IMR-90 (cell line): ENCODE measurements at regions not wholly inside any gene's neighbourhood (a gene's known extent, or its start where the extent isn't known, plus 50 kb on each side); places are given as distances from the start of the nearest gene placed in this dataset.

Source experiments
- ATAC-seq: fragments of 200-7000 bp; cut with Tn5 transposase; 2 replicates; pipeline ENCODE4 v1.9.1; 2020; ENCODE audit warnings: low read depth, mild to moderate bottlenecking, moderate library complexity
- BruUV-seq: library from RNA; stranded (reverse); fragments of 400-500 nt; replicated peaks from 2 replicates; lab custom pipeline; 2021; lab: Mats Ljungman, UMichigan
- CTCF ChIA-PET: fragments of 300-600 bp; formaldehyde crosslinking; extraction: SDS; loops from one replicate; lab custom pipeline; 2021; ENCODE audit warnings: antibody characterized with exemption; lab: Yijun Ruan, JAX
- POLR2A ChIA-PET: fragments of 300-600 bp; sonication (Branson Sonifier 250); formaldehyde crosslinking; loops from one replicate; lab custom pipeline; 2022; ENCODE audit warnings: antibody characterized with exemption; ENCODE audit not compliant: unreplicated experiment; lab: Charles Lee
- DNase-seq: peaks from one replicate; pipeline ENCODE4 v3.0.0; 2013
- H2AFZ ChIP-seq: replicated peaks from 2 replicates; pipeline ENCODE3; 2013; ENCODE audit warnings: low read length, mild to moderate bottlenecking; ENCODE audit not compliant: poor library complexity
- H2AK5ac ChIP-seq: 2 replicates; pipeline ENCODE4 v1.6.1; 2013; ENCODE audit warnings: low read depth, low read length, inconsistent platforms
- H2AK9ac ChIP-seq: replicated peaks from 2 replicates; pipeline ENCODE3; 2013; ENCODE audit warnings: mild to moderate bottlenecking, low read depth, low read length, moderate library complexity; ENCODE audit not compliant: poor library complexity
- H2BK120ac ChIP-seq: 2 replicates; pipeline ENCODE4 v1.6.1; 2013; ENCODE audit warnings: low read depth, low read length, inconsistent platforms
- H2BK15ac ChIP-seq: 3 replicates; pipeline ENCODE4 v1.6.1; 2013; ENCODE audit warnings: low read depth, low read length, inconsistent platforms
- H2BK20ac ChIP-seq: 2 replicates; pipeline ENCODE4 v1.6.1; 2013; ENCODE audit warnings: low read depth, mild to moderate bottlenecking, inconsistent platforms, low read length, moderate library complexity
- H2BK5ac ChIP-seq: 2 replicates; pipeline ENCODE4 v1.6.1; 2013; ENCODE audit warnings: mild to moderate bottlenecking, low read depth, low read length, inconsistent platforms; ENCODE audit not compliant: poor library complexity, severe bottlenecking
- H3K14ac ChIP-seq: replicated peaks from 2 replicates; pipeline ENCODE4 v1.6.1; 2013; ENCODE audit warnings: low read depth, low read length, inconsistent platforms
- H3K18ac ChIP-seq: 2 replicates; pipeline ENCODE4 v1.6.1; 2013; ENCODE audit warnings: low read depth, low read length, control low read depth
- H3K23ac ChIP-seq: 2 replicates; pipeline ENCODE4 v1.6.1; 2013; ENCODE audit warnings: low read depth, low read length, inconsistent platforms
- H3K27ac ChIP-seq: 2 replicates; pipeline ENCODE4 v1.5.1; 2013; ENCODE audit warnings: mild to moderate bottlenecking, control low read depth, low read length; ENCODE audit not compliant: insufficient read depth
- H3K27me3 ChIP-seq: 2 replicates; pipeline ENCODE4 v1.6.1; 2013; ENCODE audit warnings: low read length; ENCODE audit not compliant: control insufficient read depth, insufficient read depth
- H3K36me3 ChIP-seq: 2 replicates; pipeline ENCODE4 v1.6.1; 2013; ENCODE audit warnings: low read length, mixed read lengths; ENCODE audit not compliant: control insufficient read depth, insufficient read depth
- H3K4ac ChIP-seq: 2 replicates; pipeline ENCODE4 v1.6.1; 2013; ENCODE audit warnings: low read depth, low read length, inconsistent platforms
- H3K4me1 ChIP-seq: 2 replicates; pipeline ENCODE4 v1.6.1; 2013; ENCODE audit warnings: low read length, mixed read lengths; ENCODE audit not compliant: control insufficient read depth, insufficient read depth
- H3K4me2 ChIP-seq: 2 replicates; pipeline ENCODE4 v1.6.1; 2013; ENCODE audit warnings: low read depth, mild to moderate bottlenecking, control low read depth, low read length, moderate library complexity
- H3K4me3 ChIP-seq: 2 replicates; pipeline ENCODE4 v1.5.1; 2013; ENCODE audit warnings: low read depth, mild to moderate bottlenecking, control low read depth, low read length, moderate library complexity; ENCODE audit not compliant: insufficient read depth
- H3K56ac ChIP-seq: 2 replicates; pipeline ENCODE4 v1.6.1; 2013; ENCODE audit warnings: low read length, inconsistent platforms; ENCODE audit not compliant: insufficient read depth; ENCODE audit errors: extremely low read depth
- H3K79me1 ChIP-seq, 2 experiments: 2 replicates each; pipeline ENCODE4 v1.6.1; 2013; ENCODE audit warnings: low read length in 2 of 2, inconsistent platforms in 1 of 2, low read depth in 1 of 2
- H3K9ac ChIP-seq: 2 replicates; pipeline ENCODE4 v1.6.1; 2013; ENCODE audit warnings: low read depth, low read length, control low read depth
- H3K9me1 ChIP-seq: 2 replicates; pipeline ENCODE4 v1.6.1; 2013; ENCODE audit warnings: low read length, inconsistent platforms; ENCODE audit not compliant: insufficient read depth
- H3K9me3 ChIP-seq: 2 replicates; pipeline ENCODE4 v1.6.1; 2013; ENCODE audit warnings: low read length; ENCODE audit not compliant: control insufficient read depth, insufficient read depth
- H4K20me1 ChIP-seq: 2 replicates; pipeline ENCODE4 v1.6.1; 2013; ENCODE audit warnings: low read length, inconsistent platforms; ENCODE audit not compliant: insufficient read depth
- H4K5ac ChIP-seq: 2 replicates; pipeline ENCODE4 v1.6.1; 2013; ENCODE audit warnings: mild to moderate bottlenecking, low read depth, low read length, control low read depth
- H4K8ac ChIP-seq, 2 experiments: 2 replicates each; pipeline ENCODE4 v1.6.1; 2013; ENCODE audit warnings: low read depth in 2 of 2, low read length in 2 of 2, control low read depth in 1 of 2, inconsistent platforms in 1 of 2
- H4K91ac ChIP-seq: 2 replicates; pipeline ENCODE4 v1.6.1; 2013; ENCODE audit warnings: low read depth, low read length, inconsistent platforms; ENCODE audit not compliant: insufficient read depth
- BHLHE40 ChIP-seq: fragments of 150-350 bp; IDR thresholded peaks from 2 replicates; pipeline ENCODE4 v1.6.1; 2016; ENCODE audit warnings: mild to moderate bottlenecking, low read depth, low read length
- CEBPB ChIP-seq: IDR thresholded peaks from 2 replicates; pipeline ENCODE4 v1.6.1; 2012; ENCODE audit warnings: low read depth, low read length, improper control_type of control experiment
- CHD1 ChIP-seq: IDR thresholded peaks from 2 replicates; pipeline ENCODE4 v1.6.1; 2012; ENCODE audit warnings: low read depth, low read length, improper control_type of control experiment
- FOS ChIP-seq: fragments of 150-350 bp; IDR thresholded peaks from 2 replicates; pipeline ENCODE4 v1.6.1; 2016; ENCODE audit warnings: low read depth, low read length
- MAZ ChIP-seq: IDR thresholded peaks from 2 replicates; pipeline ENCODE4 v1.6.1; 2012; ENCODE audit warnings: low read depth, mild to moderate bottlenecking, low read length, improper control_type of control experiment, moderate library complexity, borderline replicate concordance
- MXI1 ChIP-seq: IDR thresholded peaks from 2 replicates; pipeline ENCODE4 v1.6.1; 2012; ENCODE audit warnings: low read depth, mild to moderate bottlenecking, low read length, moderate library complexity, borderline replicate concordance
- NFE2L2 ChIP-seq: fragments of 150-350 bp; IDR thresholded peaks from 2 replicates; pipeline ENCODE4 v1.6.1; 2016; ENCODE audit warnings: low read depth, mild to moderate bottlenecking, low read length
- POLR2A ChIP-seq: IDR thresholded peaks from 2 replicates; pipeline ENCODE4 v1.6.1; 2012; ENCODE audit warnings: mild to moderate bottlenecking, low read depth, low read length
- RAD21 ChIP-seq: IDR thresholded peaks from 2 replicates; pipeline ENCODE4 v1.6.1; 2012; ENCODE audit warnings: low read length, improper control_type of control experiment
- RCOR1 ChIP-seq: IDR thresholded peaks from 2 replicates; pipeline ENCODE4 v1.6.1; 2012; ENCODE audit warnings: mild to moderate bottlenecking, low read length, improper control_type of control experiment; ENCODE audit not compliant: insufficient replicate concordance
- SMC3 ChIP-seq: fragments of 150-350 bp; IDR thresholded peaks from 2 replicates; pipeline ENCODE4 v1.6.1; 2016; ENCODE audit warnings: low read depth, mild to moderate bottlenecking, antibody characterized with exemption, low read length, moderate library complexity
- USF2 ChIP-seq: fragments of 150-350 bp; IDR thresholded peaks from 2 replicates; pipeline ENCODE4 v1.6.1; 2017; ENCODE audit warnings: mild to moderate bottlenecking, antibody characterized with exemption, low read length, low read depth
- WGBS, 2 experiments: methylation state at CpG; one replicate each; pipeline versions ENCODE4 v1.1.5 to v1.1.7; 2013; ENCODE audit warnings: missing lambda C conversion rate in 2 of 2; ENCODE audit not compliant: insufficient read length in 1 of 2; ENCODE audit errors: extremely low coverage in 2 of 2; 5-methylcytosine and 5-hydroxymethylcytosine counted together
- dilution Hi-C: fragments of 300-500 bp; cut with HindIII; formaldehyde crosslinking; loops from one replicate; pipeline ENCODE4 v1.14.3; 2018; ENCODE audit warnings: low sequenced_read_pairs; ENCODE audit not compliant: unreplicated experiment
- in situ Hi-C: fragments of 300-500 bp; cut with MboI; formaldehyde crosslinking; loops from 3 replicates; pipeline ENCODE4 v1.14.3; 2019; ENCODE audit warnings: low sequenced_read_pairs, inconsistent platforms, mixed read lengths
- intact Hi-C: fragments of 100-400 bp; cut with micrococcal nuclease; formaldehyde crosslinking; loops from 2 replicates; pipeline ENCODE4 v1.10.0; 2022
- TF ChIP-seq, protein P1 (sequence below): fragments of 150-350 bp; IDR thresholded peaks from 2 replicates; pipeline ENCODE4 v1.6.1; 2016; ENCODE audit warnings: low read depth, mild to moderate bottlenecking, low read length, moderate library complexity, borderline replicate concordance
- TF ChIP-seq, protein P2 (sequence below): conservative IDR thresholded peaks from 2 replicates; pipeline ENCODE4 v1.5.1; 2012; ENCODE audit warnings: mild to moderate bottlenecking, low read depth, low read length, improper control_type of control experiment

- no peak overlapping the region for H3K18ac ChIP-seq
- no peaks in the 10 kb centered on the region for H3K9me1 ChIP-seq
- CTCF ChIA-PET, result no interaction called here
- no peak overlapping the region for H2AFZ ChIP-seq
- H2BK20ac ChIP-seq, result no peak overlapping the region
- H2AK5ac ChIP-seq, result no peak overlapping the region
- DNase-seq (no peak), ATAC-seq (no peak)
- H3K36me3 ChIP-seq, result no peaks in the 10 kb centered on the region
- no peak overlapping the region for H3K9ac ChIP-seq
- intact Hi-C loops, result no loop called here
- no TSS peak for BruUV-seq
- H2BK15ac ChIP-seq, result no peak overlapping the region
- no peak overlapping the region for H4K91ac ChIP-seq
- no peak overlapping the region for H3K4me2 ChIP-seq
- H3K56ac ChIP-seq, result no peak overlapping the region
- no peaks in the 10 kb centered on the region for H3K79me1 ChIP-seq
- in situ Hi-C loops, result no loop called here
- H3K9me3 ChIP-seq, result no peaks in the 10 kb centered on the region
- H3K4me3 ChIP-seq, result no peak overlapping the region
- no peak overlapping the region for H2BK5ac ChIP-seq
- H4K20me1 ChIP-seq, result no peaks in the 10 kb centered on the region
- no peak for TF ChIP-seq RAD21
- no peak for TF ChIP-seq MAZ
- TF ChIP-seq USF2, result no peak
- TF ChIP-seq NFE2L2, result no peak
- no peak for TF ChIP-seq POLR2A
- TF ChIP-seq, protein P1, sequence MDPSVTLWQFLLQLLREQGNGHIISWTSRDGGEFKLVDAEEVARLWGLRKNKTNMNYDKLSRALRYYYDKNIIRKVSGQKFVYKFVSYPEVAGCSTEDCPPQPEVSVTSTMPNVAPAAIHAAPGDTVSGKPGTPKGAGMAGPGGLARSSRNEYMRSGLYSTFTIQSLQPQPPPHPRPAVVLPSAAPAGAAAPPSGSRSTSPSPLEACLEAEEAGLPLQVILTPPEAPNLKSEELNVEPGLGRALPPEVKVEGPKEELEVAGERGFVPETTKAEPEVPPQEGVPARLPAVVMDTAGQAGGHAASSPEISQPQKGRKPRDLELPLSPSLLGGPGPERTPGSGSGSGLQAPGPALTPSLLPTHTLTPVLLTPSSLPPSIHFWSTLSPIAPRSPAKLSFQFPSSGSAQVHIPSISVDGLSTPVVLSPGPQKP, result no peak
- TF ChIP-seq, protein P2, sequence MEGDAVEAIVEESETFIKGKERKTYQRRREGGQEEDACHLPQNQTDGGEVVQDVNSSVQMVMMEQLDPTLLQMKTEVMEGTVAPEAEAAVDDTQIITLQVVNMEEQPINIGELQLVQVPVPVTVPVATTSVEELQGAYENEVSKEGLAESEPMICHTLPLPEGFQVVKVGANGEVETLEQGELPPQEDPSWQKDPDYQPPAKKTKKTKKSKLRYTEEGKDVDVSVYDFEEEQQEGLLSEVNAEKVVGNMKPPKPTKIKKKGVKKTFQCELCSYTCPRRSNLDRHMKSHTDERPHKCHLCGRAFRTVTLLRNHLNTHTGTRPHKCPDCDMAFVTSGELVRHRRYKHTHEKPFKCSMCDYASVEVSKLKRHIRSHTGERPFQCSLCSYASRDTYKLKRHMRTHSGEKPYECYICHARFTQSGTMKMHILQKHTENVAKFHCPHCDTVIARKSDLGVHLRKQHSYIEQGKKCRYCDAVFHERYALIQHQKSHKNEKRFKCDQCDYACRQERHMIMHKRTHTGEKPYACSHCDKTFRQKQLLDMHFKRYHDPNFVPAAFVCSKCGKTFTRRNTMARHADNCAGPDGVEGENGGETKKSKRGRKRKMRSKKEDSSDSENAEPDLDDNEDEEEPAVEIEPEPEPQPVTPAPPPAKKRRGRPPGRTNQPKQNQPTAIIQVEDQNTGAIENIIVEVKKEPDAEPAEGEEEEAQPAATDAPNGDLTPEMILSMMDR, result no peak
- TF ChIP-seq CEBPB, result no peak
- TF ChIP-seq BHLHE40, result no peak
- no peak for TF ChIP-seq SMC3
- no peak for TF ChIP-seq RCOR1
- TF ChIP-seq CHD1, result no peak
- TF ChIP-seq MXI1, result no peak
- no peak for TF ChIP-seq FOS
- POLR2A ChIA-PET, result no interaction called here
- H3K27me3 ChIP-seq, result no peaks in the 10 kb centered on the region
- dilution Hi-C loops, result no loop called here
- H3K4ac ChIP-seq, result no peak overlapping the region
- no peak overlapping the region for H3K27ac ChIP-seq
- WGBS, 2 experiments, result no CpG with 5 or more reads among the region's 3 CpGs
- H2BK120ac ChIP-seq, result no peak overlapping the region
- no peaks in the 10 kb centered on the region for H3K4me1 ChIP-seq
- no peak overlapping the region for H3K23ac ChIP-seq
- H3K14ac ChIP-seq, result no peak overlapping the region
- no peak overlapping the region for H2AK9ac ChIP-seq
- H4K8ac ChIP-seq, result no peak overlapping the region
- H4K5ac ChIP-seq, result no peak overlapping the region
Measured at GRCh38 chr4:149910177-149910576, 94.5 kb upstream of the IQCM start.
